HEK293T (cell line): ENCODE measurements at regions not wholly inside any gene's neighbourhood (a gene's known extent, or its start where the extent isn't known, plus 50 kb on each side); places are given as distances from the start of the nearest gene placed in this dataset.

Experiments used
- ARNT ChIP-seq: fragments of 450-650 bp; IDR thresholded peaks from 2 replicates; pipeline ENCODE4 v1.6.1; 2017; ENCODE audit warnings: mild to moderate bottlenecking
- BHLHE40 ChIP-seq: fragments of 450-650 bp; IDR thresholded peaks from 2 replicates; pipeline ENCODE4 v1.6.1; 2016; ENCODE audit warnings: mild to moderate bottlenecking, moderate library complexity, borderline replicate concordance
- ELF4 ChIP-seq: fragments of 450-650 bp; IDR thresholded peaks from 2 replicates; pipeline ENCODE4 v1.6.1; 2017; ENCODE audit warnings: antibody characterized with exemption
- FOXA1 ChIP-seq: fragments of 450-650 bp; IDR thresholded peaks from 2 replicates; pipeline ENCODE4 v1.6.1; 2016; ENCODE audit warnings: mild to moderate bottlenecking
- FOXK2 ChIP-seq: fragments of 450-650 bp; IDR thresholded peaks from 2 replicates; pipeline ENCODE4 v1.6.1; 2016; ENCODE audit warnings: mild to moderate bottlenecking
- FOXM1 ChIP-seq: fragments of 450-650 bp; IDR thresholded peaks from 2 replicates; pipeline ENCODE4 v1.6.1; 2017; ENCODE audit warnings: mild to moderate bottlenecking, borderline replicate concordance
- HDGF ChIP-seq: fragments of 450-650 bp; IDR thresholded peaks from 2 replicates; pipeline ENCODE4 v1.6.1; 2017; ENCODE audit warnings: antibody characterized with exemption, borderline replicate concordance
- LEF1 ChIP-seq: fragments of 450-650 bp; IDR thresholded peaks from 2 replicates; pipeline ENCODE4 v1.6.1; 2017; ENCODE audit warnings: mild to moderate bottlenecking, borderline replicate concordance
- NFRKB ChIP-seq: fragments of 450-650 bp; IDR thresholded peaks from 2 replicates; pipeline ENCODE4 v1.6.1; 2016; ENCODE audit warnings: mild to moderate bottlenecking, moderate library complexity
- SP1 ChIP-seq: fragments of 450-650 bp; IDR thresholded peaks from 2 replicates; pipeline ENCODE4 v1.6.1; 2017
- SUZ12 ChIP-seq: fragments of 450-650 bp; IDR thresholded peaks from 2 replicates; pipeline ENCODE4 v1.6.1; 2016; ENCODE audit warnings: mild to moderate bottlenecking
- TARDBP ChIP-seq: fragments of 450-650 bp; IDR thresholded peaks from 2 replicates; pipeline ENCODE4 v1.6.1; 2016
- ZNF384 ChIP-seq: fragments of 450-650 bp; IDR thresholded peaks from 2 replicates; pipeline ENCODE4 v1.6.1; 2016
- TF ChIP-seq, protein P1 (sequence below): fragments of 450-650 bp; IDR thresholded peaks from 2 replicates; pipeline ENCODE4 v1.6.1; 2016

DNA sequence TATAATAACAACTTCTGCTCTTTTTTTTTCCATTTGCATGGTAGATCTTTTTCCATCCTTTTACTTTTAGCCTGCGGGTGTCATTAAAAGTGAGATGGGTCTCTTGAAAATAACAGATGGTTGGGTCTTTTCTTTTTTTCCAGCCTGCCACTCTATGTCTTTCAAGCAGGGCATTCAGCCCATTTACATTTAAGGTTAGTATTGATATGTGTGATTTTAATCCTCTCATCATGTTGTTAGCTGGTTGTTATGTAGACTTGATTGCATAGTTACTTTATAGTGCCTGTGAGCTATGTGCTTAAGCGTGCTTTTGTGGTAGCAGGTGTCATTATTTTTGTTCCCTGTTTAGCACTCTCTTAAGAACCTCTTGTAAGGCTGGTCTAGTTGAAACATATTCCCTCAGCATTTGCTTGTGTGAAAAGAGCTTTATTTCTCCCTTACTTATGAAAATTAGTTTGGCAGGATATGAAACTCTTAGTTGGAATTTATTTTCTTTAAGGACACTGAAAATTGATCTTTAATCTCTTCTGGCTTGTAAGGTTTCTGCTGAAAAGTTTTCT, 326.1 kb downstream of the SH3BGRL start:
- TF ChIP-seq SP1, result no peak
- no peak for TF ChIP-seq HDGF
- no peak for TF ChIP-seq ARNT
- TF ChIP-seq, protein P1, sequence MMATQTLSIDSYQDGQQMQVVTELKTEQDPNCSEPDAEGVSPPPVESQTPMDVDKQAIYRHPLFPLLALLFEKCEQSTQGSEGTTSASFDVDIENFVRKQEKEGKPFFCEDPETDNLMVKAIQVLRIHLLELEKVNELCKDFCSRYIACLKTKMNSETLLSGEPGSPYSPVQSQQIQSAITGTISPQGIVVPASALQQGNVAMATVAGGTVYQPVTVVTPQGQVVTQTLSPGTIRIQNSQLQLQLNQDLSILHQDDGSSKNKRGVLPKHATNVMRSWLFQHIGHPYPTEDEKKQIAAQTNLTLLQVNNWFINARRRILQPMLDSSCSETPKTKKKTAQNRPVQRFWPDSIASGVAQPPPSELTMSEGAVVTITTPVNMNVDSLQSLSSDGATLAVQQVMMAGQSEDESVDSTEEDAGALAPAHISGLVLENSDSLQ, result no peak
- no peak for TF ChIP-seq FOXM1
- TF ChIP-seq FOXK2, result no peak
- no peak for TF ChIP-seq BHLHE40
- no peak for TF ChIP-seq FOXA1
- no peak for TF ChIP-seq ELF4
- no peak for TF ChIP-seq TARDBP
- TF ChIP-seq LEF1, result no peak
- no peak for TF ChIP-seq SUZ12
- no peak for TF ChIP-seq ZNF384
- TF ChIP-seq NFRKB, result no peak
